Astrocyte (in vitro differentiated cells and primary cell): ENCODE measurements at regions not wholly inside any gene's neighbourhood (a gene's known extent, or its start where the extent isn't known, plus 50 kb on each side); places are given as distances from the start of the nearest gene placed in this dataset.

Experiments used
- DNase-seq: peaks from one replicate; pipeline ENCODE4 v3.0.0-alpha.2; 2010; ENCODE audit warnings: low read depth
- FAIRE-seq: peaks from 2 replicates; lab custom pipeline; 2011; peaks lifted over from hg19 to GRCh38; lab: Jason Lieb, UNC
- H2AFZ ChIP-seq: 2 replicates; pipeline ENCODE4 v1.6.0; 2012; ENCODE audit warnings: low read depth, low read length, inconsistent platforms
- H3K27ac ChIP-seq: 2 replicates; pipeline ENCODE4 v1.5.1; 2011; ENCODE audit warnings: low read depth, low read length, inconsistent platforms
- H3K27me3 ChIP-seq: 2 replicates; pipeline ENCODE4 v1.6.0; 2011; ENCODE audit warnings: low read length, inconsistent platforms; ENCODE audit not compliant: insufficient read depth
- H3K36me3 ChIP-seq: 2 replicates; pipeline ENCODE4 v1.5.1; 2011; ENCODE audit warnings: low read length, inconsistent platforms; ENCODE audit not compliant: insufficient read depth
- H3K4me1 ChIP-seq: 2 replicates; pipeline ENCODE4 v1.5.1; 2011; ENCODE audit warnings: low read length, inconsistent platforms; ENCODE audit not compliant: insufficient read depth
- H3K4me2 ChIP-seq: 2 replicates; pipeline ENCODE4 v1.6.0; 2012; ENCODE audit warnings: low read length, inconsistent platforms
- H3K4me3 ChIP-seq: 2 replicates; pipeline ENCODE4 v1.5.1; 2011; ENCODE audit warnings: low read depth, mild to moderate bottlenecking, low read length, inconsistent platforms; ENCODE audit not compliant: insufficient read depth
- H3K79me2 ChIP-seq: 2 replicates; pipeline ENCODE4 v1.6.0; 2012; ENCODE audit warnings: mild to moderate bottlenecking, low read length, inconsistent platforms; ENCODE audit not compliant: insufficient read depth
- H3K9ac ChIP-seq: 2 replicates; pipeline ENCODE4 v1.6.0; 2012; ENCODE audit warnings: mild to moderate bottlenecking, low read length, inconsistent platforms
- H3K9me3 ChIP-seq: 2 replicates; pipeline ENCODE4 v1.5.1; 2012; ENCODE audit warnings: low read depth, mild to moderate bottlenecking, low read length, inconsistent platforms; ENCODE audit not compliant: insufficient read depth
- H4K20me1 ChIP-seq: 2 replicates; pipeline ENCODE4 v1.6.0; 2012; ENCODE audit warnings: low read length, inconsistent platforms; ENCODE audit not compliant: insufficient read depth
- H3K27ac Mint-ChIP-seq: one replicate; pipeline ENCODE4 v1.8.0; 2021; ENCODE audit warnings: mild to moderate bottlenecking, mixed read lengths; ENCODE audit not compliant: unreplicated experiment
- H3K27me3 Mint-ChIP-seq: one replicate; pipeline ENCODE4 v1.8.0; 2021; ENCODE audit warnings: low read depth, mixed read lengths; ENCODE audit not compliant: unreplicated experiment
- H3K36me3 Mint-ChIP-seq: one replicate; pipeline ENCODE4 v1.8.0; 2021; ENCODE audit warnings: low read depth, mixed read lengths; ENCODE audit not compliant: unreplicated experiment
- H3K4me1 Mint-ChIP-seq: one replicate; pipeline ENCODE4 v1.8.0; 2021; ENCODE audit warnings: low read depth, mixed read lengths; ENCODE audit not compliant: unreplicated experiment
- H3K4me3 Mint-ChIP-seq: one replicate; pipeline ENCODE4 v1.8.0; 2021; ENCODE audit warnings: mild to moderate bottlenecking, moderate library complexity, mixed read lengths; ENCODE audit not compliant: unreplicated experiment
- H3K9me3 Mint-ChIP-seq: one replicate; pipeline ENCODE4 v1.8.0; 2021; ENCODE audit warnings: mild to moderate bottlenecking, mixed read lengths; ENCODE audit not compliant: unreplicated experiment
- CTCF ChIP-seq: IDR thresholded peaks from 2 replicates; pipeline ENCODE4 v1.5.1; 2011; ENCODE audit warnings: low read depth, mild to moderate bottlenecking, inconsistent platforms, low read length, moderate library complexity; ENCODE audit not compliant: insufficient read depth
- EZH2 ChIP-seq: IDR thresholded peaks from 2 replicates; pipeline ENCODE4 v1.6.1; 2012; ENCODE audit warnings: mild to moderate bottlenecking, low read length, inconsistent platforms; ENCODE audit not compliant: insufficient read depth

GRCh38 chr5:167241436-167242067 lies 1049.9 kb upstream of the WWC1 start:
- Mint-ChIP-seq H3K4me3 (no peak overlapping the region), H3K27me3 (no peaks in the 10 kb centered on the region), H3K36me3 (no peaks in the 10 kb centered on the region), H3K9me3 (no peaks in the 10 kb centered on the region), H3K4me1 (peaks cover 6% of the 10 kb centered on the region), H3K27ac (no peak overlapping the region)
- H3K4me3 ChIP-seq = no peak overlapping the region
- H3K9me3 ChIP-seq = no peaks in the 10 kb centered on the region
- no peaks in the 10 kb centered on the region for H4K20me1 ChIP-seq
- H3K9ac ChIP-seq = no peak overlapping the region
- no peak overlapping the region for H2AFZ ChIP-seq
- no peaks in the 10 kb centered on the region for H3K79me2 ChIP-seq
- no peak overlapping the region for H3K4me2 ChIP-seq
- no peak overlapping the region for H3K27ac ChIP-seq
- H3K27me3 ChIP-seq = no peaks in the 10 kb centered on the region
- FAIRE-seq (no peak), DNase-seq (no peak)
- H3K36me3 ChIP-seq = no peaks in the 10 kb centered on the region
- TF ChIP-seq CTCF = no peak
- no peaks in the 10 kb centered on the region for H3K4me1 ChIP-seq

- no peaks in the 10 kb centered on the region for H3K27me3 Mint-ChIP-seq
- no peaks in the 10 kb centered on the region for H3K9me3 Mint-ChIP-seq
- H3K27ac ChIP-seq = no peak overlapping the region
- H3K9ac ChIP-seq = no peak overlapping the region
- no peak for TF ChIP-seq EZH2
- TF ChIP-seq CTCF = no peak
- H3K36me3 Mint-ChIP-seq = no peaks in the 10 kb centered on the region
- H3K79me2 ChIP-seq = no peaks in the 10 kb centered on the region
- H3K4me1 ChIP-seq = no peaks in the 10 kb centered on the region
- H3K4me3 ChIP-seq = no peak overlapping the region
- no peak overlapping the region for H3K27ac Mint-ChIP-seq
- no peak overlapping the region for H2AFZ ChIP-seq
- no peaks in the 10 kb centered on the region for H3K36me3 ChIP-seq
- DNase-seq (no peak), FAIRE-seq (no peak)
- no peak overlapping the region for H3K4me3 Mint-ChIP-seq
- no peak overlapping the region for H3K4me2 ChIP-seq
- no peaks in the 10 kb centered on the region for H3K9me3 ChIP-seq
- H4K20me1 ChIP-seq = no peaks in the 10 kb centered on the region
- no peaks in the 10 kb centered on the region for H3K27me3 ChIP-seq
- peaks cover 6% of the 10 kb centered on the region for H3K4me1 Mint-ChIP-seq
These were observed 1048.7 kb upstream of the WWC1 start for GRCh38 chr5:167242701-167243100.

- no peak for TF ChIP-seq EZH2
- TF ChIP-seq CTCF = no peak
- H3K79me2 ChIP-seq = no peaks in the 10 kb centered on the region
These were observed 1048.0 kb upstream of the WWC1 start for GRCh38 chr5:167243463-167243862.

More at GRCh38 chr5:167243463-167243862, 1048.0 kb upstream of the WWC1 start:
- FAIRE-seq = no peak
- H3K4me1 Mint-ChIP-seq = peaks cover 3% of the 10 kb centered on the region
- H3K27ac Mint-ChIP-seq = no peak overlapping the region
- Histone ChIP-seq H3K27me3 (no peaks in the 10 kb centered on the region), H3K9ac (no peak overlapping the region), H3K4me2 (no peak overlapping the region), H3K4me1 (no peaks in the 10 kb centered on the region), H3K27ac (no peak overlapping the region), H3K9me3 (no peaks in the 10 kb centered on the region), H4K20me1 (no peaks in the 10 kb centered on the region), H3K36me3 (no peaks in the 10 kb centered on the region), H2AFZ (no peak overlapping the region), H3K4me3 (no peak overlapping the region)
- DNase-seq = no peak
- no peaks in the 10 kb centered on the region for H3K9me3 Mint-ChIP-seq
- no peak overlapping the region for H3K4me3 Mint-ChIP-seq
- no peaks in the 10 kb centered on the region for H3K27me3 Mint-ChIP-seq
- H3K36me3 Mint-ChIP-seq = no peaks in the 10 kb centered on the region
